Esophagus muscularis mucosa (tissue), 4 donors: ENCODE measurements at regions not wholly inside any gene's neighbourhood (a gene's known extent, or its start where the extent isn't known, plus 50 kb on each side); places are given as distances from the start of the nearest gene placed in this dataset.

Experiments
- DNase-seq: peaks from one replicate; pipeline ENCODE4 v3.0.0-alpha.2; 2017; ENCODE audit errors: extremely low spot score
- H3K27ac ChIP-seq, 4 donors: fragments of 200-600 bp; sonication (generic); replicated peaks in 1 of 4; 1 replicate in 3 of 4; 2 replicates in 1 of 4; pipeline ENCODE4 v1.5.1; 2016 to 2019; ENCODE audit warnings: mild to moderate bottlenecking in 1 of 4
- H3K27me3 ChIP-seq, 4 donors: fragments of 200-600 bp; sonication (generic); one replicate each; pipeline versions ENCODE4 v1.5.1 to v1.6.0; 2016 to 2019
- H3K36me3 ChIP-seq, 4 donors: fragments of 200-600 bp; sonication (generic); one replicate each; pipeline ENCODE4 v1.5.1; 2016 to 2019
- H3K4me1 ChIP-seq, 4 donors: fragments of 200-600 bp; sonication (generic); one replicate each; pipeline ENCODE4 v1.5.1; 2016 to 2019
- H3K4me3 ChIP-seq, 4 donors: fragments of 200-600 bp; sonication (generic); 1 replicate in 2 of 4; 2 replicates in 2 of 4; pipeline ENCODE4 v1.5.1; 2016 to 2019; ENCODE audit warnings: mild to moderate bottlenecking in 4 of 4, moderate library complexity in 1 of 4
- H3K9me3 ChIP-seq, 4 donors: fragments of 200-600 bp; sonication (generic); 1 replicate in 3 of 4; 2 replicates in 1 of 4; pipeline ENCODE4 v1.5.1; 2016 to 2019
- EP300 ChIP-seq: sonication (generic); formaldehyde crosslinking; IDR thresholded peaks from one replicate; pipeline ENCODE4 v1.6.1; 2017; ENCODE audit warnings: antibody characterized with exemption
- POLR2A ChIP-seq: fragments of 450-650 bp; IDR thresholded peaks from one replicate; pipeline ENCODE4 v1.6.1; 2017; ENCODE audit warnings: antibody characterized with exemption, moderate library complexity, mild to moderate bottlenecking, low read depth
- POLR2AphosphoS5 ChIP-seq, 2 donors: sonication (generic); formaldehyde crosslinking; IDR thresholded peaks; one replicate each; pipeline ENCODE4 v1.6.1; 2017; ENCODE audit warnings: antibody characterized with exemption in 2 of 2
- WGBS: methylation state at CpG from one replicate; pipeline ENCODE4 v1.1.5; 2018; 5-methylcytosine and 5-hydroxymethylcytosine counted together
- intact Hi-C: fragments of 100-400 bp; cut with DNase I; formaldehyde crosslinking; loops from one replicate; pipeline ENCODE4 v1.15.1; 2023
- small RNA-seq, 3 donors: library from RNA; depleted of rRNA; stranded (forward); fragments of <200 nt; gene quantifications; one replicate each; pipeline ENCODE3, GENCODE V24; 2016
- TF ChIP-seq, protein P1 (sequence below), 3 experiments: fragments of 200-600 bp in 2 of 3; fragments of 450-650 bp in 1 of 3; sonication (generic) in 2 of 3; IDR thresholded peaks; one replicate each; pipeline ENCODE4 v1.5.1; 2017 to 2019; ENCODE audit warnings: antibody characterized with exemption in 3 of 3, mild to moderate bottlenecking in 2 of 3, moderate library complexity in 1 of 3

DNA sequence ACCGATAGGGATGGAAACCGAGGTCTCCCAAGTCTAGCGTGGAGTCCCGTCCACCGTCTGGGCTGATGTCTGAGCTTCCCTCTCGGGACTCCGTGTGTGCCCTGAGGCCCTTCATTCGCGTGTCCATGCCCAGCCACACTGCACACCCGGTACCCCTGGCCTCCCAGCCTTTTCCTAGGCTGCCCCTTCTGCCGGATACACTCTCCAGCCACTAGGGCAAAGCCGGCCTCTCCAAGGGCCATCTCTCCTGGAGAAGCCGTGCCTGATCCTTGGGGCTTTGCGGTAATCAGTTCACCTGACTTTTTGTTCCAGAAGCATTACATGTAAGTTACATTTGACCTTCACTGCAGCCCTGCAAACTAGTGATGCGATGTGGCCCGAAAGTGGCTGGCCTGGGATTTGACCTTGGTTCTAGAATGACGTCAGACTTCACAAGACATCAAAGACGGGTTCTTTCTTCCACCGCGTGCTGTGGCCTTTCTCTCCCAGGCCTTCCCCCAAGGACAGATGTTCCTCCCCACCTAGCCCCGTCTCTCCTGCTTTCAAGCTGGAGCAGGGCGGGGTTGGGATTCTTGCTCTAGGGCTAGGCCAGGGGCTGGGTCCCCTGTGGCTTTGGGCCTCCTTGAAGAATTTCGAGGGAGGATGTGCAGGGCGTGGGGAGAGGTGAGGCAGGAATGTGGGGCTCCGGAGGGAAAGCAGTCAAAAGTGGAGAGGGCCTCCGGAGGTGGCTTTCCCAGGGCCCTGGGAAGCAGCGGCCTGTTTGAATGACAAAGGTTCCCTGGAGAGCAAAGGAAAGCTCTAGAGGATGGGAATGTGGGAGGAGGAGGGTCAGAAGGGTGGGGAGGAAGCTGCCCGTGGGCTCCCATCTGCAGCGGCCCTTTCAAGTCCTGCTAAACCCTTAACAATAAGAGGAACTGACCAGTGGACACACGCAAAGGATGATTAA lies 49.7 kb upstream of the SLC2A1 start:
- Histone ChIP-seq H3K4me1 (no peaks in the 10 kb centered on the region), H3K36me3 (no peaks in the 10 kb centered on the region), H3K27ac (no peak overlapping the region), H3K27me3 (peaks cover 0 to 48% (median 8%) of the 10 kb centered on the region in 4 donors), H3K4me3 (no peak overlapping the region), H3K9me3 (no peaks in the 10 kb centered on the region)
- no peak for DNase-seq
- 90% methylated on average over 28 of the region's 30 CpGs for WGBS
- intact Hi-C loops, result no loop called here
- no peak for TF ChIP-seq POLR2AphosphoS5 (IDR thresholded peaks at IDR 0.05)
- no peak for TF ChIP-seq EP300
- no peak for TF ChIP-seq POLR2A
- TF ChIP-seq, protein P1, sequence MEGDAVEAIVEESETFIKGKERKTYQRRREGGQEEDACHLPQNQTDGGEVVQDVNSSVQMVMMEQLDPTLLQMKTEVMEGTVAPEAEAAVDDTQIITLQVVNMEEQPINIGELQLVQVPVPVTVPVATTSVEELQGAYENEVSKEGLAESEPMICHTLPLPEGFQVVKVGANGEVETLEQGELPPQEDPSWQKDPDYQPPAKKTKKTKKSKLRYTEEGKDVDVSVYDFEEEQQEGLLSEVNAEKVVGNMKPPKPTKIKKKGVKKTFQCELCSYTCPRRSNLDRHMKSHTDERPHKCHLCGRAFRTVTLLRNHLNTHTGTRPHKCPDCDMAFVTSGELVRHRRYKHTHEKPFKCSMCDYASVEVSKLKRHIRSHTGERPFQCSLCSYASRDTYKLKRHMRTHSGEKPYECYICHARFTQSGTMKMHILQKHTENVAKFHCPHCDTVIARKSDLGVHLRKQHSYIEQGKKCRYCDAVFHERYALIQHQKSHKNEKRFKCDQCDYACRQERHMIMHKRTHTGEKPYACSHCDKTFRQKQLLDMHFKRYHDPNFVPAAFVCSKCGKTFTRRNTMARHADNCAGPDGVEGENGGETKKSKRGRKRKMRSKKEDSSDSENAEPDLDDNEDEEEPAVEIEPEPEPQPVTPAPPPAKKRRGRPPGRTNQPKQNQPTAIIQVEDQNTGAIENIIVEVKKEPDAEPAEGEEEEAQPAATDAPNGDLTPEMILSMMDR (IDR thresholded peaks at IDR 0.05), result no peak

Small RNA genes in the stretch of these regions (small RNA-seq; reads per million reads assigned to genes)
- 0 reads per million in 3 donors for gene RF00026
